K562 (cell line): ENCODE measurements at regions not wholly inside any gene's neighbourhood (a gene's known extent, or its start where the extent isn't known, plus 50 kb on each side); places are given as distances from the start of the nearest gene placed in this dataset.

Experiments
- ATAC-seq: fragments of 200-7000 bp; cut with Tn5 transposase; 3 replicates; pipeline ENCODE4 v1.9.1; 2020; ENCODE audit warnings: moderate library complexity
- BruUV-seq: library from RNA; stranded (reverse); fragments of 400-500 nt; replicated peaks from 2 replicates; lab custom pipeline; 2021; lab: Mats Ljungman, UMichigan
- CTCF ChIA-PET: fragments of 300-600 bp; formaldehyde crosslinking; extraction: SDS; loops from one replicate; lab custom pipeline; 2021; ENCODE audit warnings: low intra/inter-chr PET ratio; lab: Yijun Ruan, JAX
- POLR2A ChIA-PET: fragments of 300-600, 350-650 bp; sonication (Branson Sonifier 250); formaldehyde crosslinking; extraction: SDS; loops from one replicate; lab custom pipeline; 2021; ENCODE audit warnings: antibody characterized with exemption, inconsistent platforms; lab: Yijun Ruan, JAX
- DNase-seq, 4 experiments: peaks; one replicate each; pipeline versions ENCODE4 v3.0.0 to v3.0.0-alpha.2; 2011 to 2018; ENCODE audit warnings: low spot score in 3 of 4, mixed read lengths in 3 of 4; ENCODE audit errors: extremely low read depth in 1 of 4
- FAIRE-seq: peaks from 2 replicates; lab custom pipeline; 2011; peaks lifted over from hg19 to GRCh38; lab: Jason Lieb, UNC
- H2AFZ ChIP-seq: 2 replicates; pipeline ENCODE4 v1.6.0; 2011; ENCODE audit warnings: low read depth, low read length, control low read depth, inconsistent platforms
- H3K27ac ChIP-seq: fragments of 200-600 bp; 3 replicates; pipeline ENCODE4 v1.8.0; 2011; ENCODE audit warnings: low read depth, mild to moderate bottlenecking, control low read depth, inconsistent platforms, low read length, moderate library complexity, mixed read lengths; ENCODE audit errors: extremely low read depth
- H3K27me3 ChIP-seq, 2 experiments: fragments of 300-600 bp in 1 of 2; 2 replicates in 1 of 2; 3 replicates in 1 of 2; pipeline versions ENCODE4 v1.6.0 to v1.8.0; 2011; ENCODE audit warnings: inconsistent platforms in 2 of 2, low read length in 2 of 2, mild to moderate bottlenecking in 1 of 2, mixed read lengths in 1 of 2, moderate library complexity in 1 of 2; ENCODE audit not compliant: control insufficient read depth in 2 of 2, insufficient read depth in 2 of 2
- H3K36me3 ChIP-seq: fragments of 300-600 bp; 3 replicates; pipeline ENCODE4 v1.8.0; 2011; ENCODE audit warnings: mild to moderate bottlenecking, low read length, inconsistent platforms; ENCODE audit not compliant: control insufficient read depth, insufficient read depth
- H3K4me1 ChIP-seq, 2 experiments: fragments of 200-600 bp in 1 of 2; replicated peaks in 1 of 2; 2 replicates in 1 of 2; 3 replicates in 1 of 2; pipeline versions ENCODE4 v1.5.1 to v1.8.0; 2011; ENCODE audit warnings: inconsistent platforms in 2 of 2, low read length in 2 of 2, mild to moderate bottlenecking in 1 of 2, mixed read lengths in 1 of 2, moderate library complexity in 1 of 2; ENCODE audit not compliant: control insufficient read depth in 2 of 2, insufficient read depth in 2 of 2
- H3K4me2 ChIP-seq: 2 replicates; pipeline ENCODE4 v1.6.1; 2011; ENCODE audit warnings: low read length, control low read depth, inconsistent platforms, mixed read lengths; ENCODE audit not compliant: insufficient read depth
- H3K4me3 ChIP-seq: fragments of 200-600 bp; sonication (generic), shearing (Covaris generic); 2 replicates; pipeline ENCODE4 v1.5.1; 2016; ENCODE audit warnings: control low read depth, inconsistent platforms
- H3K79me2 ChIP-seq: fragments of 200-600 bp; 3 replicates; pipeline ENCODE4 v1.8.0; 2011; ENCODE audit warnings: low read length, inconsistent platforms; ENCODE audit not compliant: control insufficient read depth, insufficient read depth
- H3K9ac ChIP-seq, 2 experiments: 2 replicates each; pipeline versions ENCODE4 v1.6.0 to v1.6.1; 2011; ENCODE audit warnings: low read depth in 2 of 2, low read length in 2 of 2, control low read depth in 1 of 2, inconsistent platforms in 1 of 2, mild to moderate bottlenecking in 1 of 2, mixed read lengths in 1 of 2; ENCODE audit not compliant: insufficient read depth in 1 of 2
- H3K9me1 ChIP-seq: one replicate; pipeline ENCODE4 v1.6.0; 2011; ENCODE audit warnings: inconsistent platforms, mild to moderate bottlenecking, low read length, moderate library complexity; ENCODE audit not compliant: control insufficient read depth, insufficient read depth
- H3K9me3 ChIP-seq: replicated peaks from 2 replicates; pipeline ENCODE4 v1.5.1; 2011; ENCODE audit warnings: low read depth, low read length, inconsistent platforms; ENCODE audit not compliant: control insufficient read depth, insufficient read depth
- H4K20me1 ChIP-seq: replicated peaks from 2 replicates; pipeline ENCODE4 v1.6.1; 2011; ENCODE audit warnings: low read length, inconsistent platforms, mixed read lengths; ENCODE audit not compliant: control insufficient read depth, insufficient read depth
- CTCF ChIP-seq, 3 experiments: IDR thresholded peaks in 2 of 3; conservative IDR thresholded peaks in 1 of 3; 2 replicates each; pipeline ENCODE4 v1.5.1; 2011 to 2012; ENCODE audit warnings: low read length in 3 of 3, mild to moderate bottlenecking in 3 of 3, control low read depth in 2 of 3, improper control_type of control experiment in 1 of 3, inconsistent platforms in 1 of 3, low read depth in 1 of 3, mixed read lengths in 1 of 3, moderate library complexity in 1 of 3; ENCODE audit not compliant: insufficient read depth in 2 of 3
- IRF9 ChIP-seq: fragments of 450-650 bp; IDR thresholded peaks from 2 replicates; pipeline ENCODE4 v1.6.1; 2016; ENCODE audit warnings: missing biosample characterization, missing genetic modification characterization
- WGBS: fragments of 100-300 bp; shearing (Covaris generic); methylation state at CpG from one replicate; pipeline ENCODE4 v1.1.6; 2016; ENCODE audit warnings: low coverage, mixed read lengths; ENCODE audit not compliant: insufficient coverage; ENCODE audit errors: missing lambda C conversion rate; 5-methylcytosine and 5-hydroxymethylcytosine counted together
- in situ Hi-C: fragments of 300-500 bp; cut with MboI; formaldehyde crosslinking; loops from 4 replicates; pipeline ENCODE4 v1.15.0; 2018; ENCODE audit warnings: inconsistent platforms, mixed read lengths
- intact Hi-C: fragments of 100-400 bp; cut with micrococcal nuclease; formaldehyde crosslinking; loops from 2 replicates; pipeline ENCODE4 v1.14.2; 2022

GRCh38 chr1:229102741-229103391 is 168.0 kb upstream of the RAB4A start:
- no peak overlapping the region for H3K4me3 ChIP-seq
- H4K20me1 ChIP-seq: no peaks in the 10 kb centered on the region
- no peaks in the 10 kb centered on the region; the same call in 2 of the 3 replicates for H3K36me3 ChIP-seq
- H3K9me3 ChIP-seq: no peaks in the 10 kb centered on the region
- in situ Hi-C loops: no loop called here
- ChIA-PET CTCF (no interaction called here), POLR2A (interaction anchor here (0.6 kb wide), 1 partner anchor 259 kb away, joined by 5 read pairs; no protein-coding TSS in a partner anchor)
- DNase-seq (no peak), ATAC-seq (0 out of 3 replicates have a peak, but pooled peaks have one; percentile 31), FAIRE-seq (no peak)
- no peak overlapping the region for H3K4me2 ChIP-seq
- H3K27ac ChIP-seq: no peak overlapping the region
- no peak overlapping the region for H2AFZ ChIP-seq
- no peak overlapping the region for H3K9ac ChIP-seq
- H3K9me1 ChIP-seq: no peaks in the 10 kb centered on the region
- H3K79me2 ChIP-seq: no peaks in the 10 kb centered on the region
- intact Hi-C loops: no loop called here
- WGBS: 0% methylated on average over 2 of the region's 2 CpGs
- TF ChIP-seq IRF9 (tag): no peak
- TF ChIP-seq CTCF (IDR thresholded peaks at IDR 0.05 in 2 of 3, conservative IDR thresholded peaks at IDR 0.05 in 1 of 3; ENCODE audit: insufficient read depth in 2 of 3, low read depth in 1 of 3, low read length in 3 of 3): peak in 2 of 3 experiments; percentile 9 to 39; a peak in 2 of 6 replicates
- peaks cover 19 to 20% of the 10 kb centered on the region in 2 experiments for H3K27me3 ChIP-seq
- no peaks in the 10 kb centered on the region for H3K4me1 ChIP-seq
- no TSS peak for BruUV-seq
